Testis (tissue), 2 donors: ENCODE measurements at regions not wholly inside any gene's neighbourhood (a gene's known extent, or its start where the extent isn't known, plus 50 kb on each side); places are given as distances from the start of the nearest gene placed in this dataset.

Source experiments
- CTCF ChIP-seq, 3 experiments: fragments of 450-650 bp in 2 of 3; fragments of 200-600 bp in 1 of 3; sonication (generic) in 1 of 3; IDR thresholded peaks; one replicate each; pipeline ENCODE4 v1.5.1; 2016 to 2019; ENCODE audit warnings: antibody characterized with exemption in 3 of 3, mild to moderate bottlenecking in 2 of 3, moderate library complexity in 1 of 3
- POLR2A ChIP-seq: fragments of 450-650 bp; IDR thresholded peaks from one replicate; pipeline ENCODE4 v1.6.1; 2017; ENCODE audit warnings: antibody characterized with exemption, mild to moderate bottlenecking, moderate library complexity

GRCh38 chr3:143210141-143210540 lies 90.6 kb downstream of the CHST2 start:
- TF ChIP-seq CTCF (IDR thresholded peaks at IDR 0.05) (no peak), POLR2A (no peak)
